Ascending aorta (tissue), 2 donors: ENCODE measurements at regions not wholly inside any gene's neighbourhood (a gene's known extent, or its start where the extent isn't known, plus 50 kb on each side); places are given as distances from the start of the nearest gene placed in this dataset.
A peak's percentile ranks its signal among the peaks of the same experiment; 100 is the strongest.

ENCODE experiments used
- DNase-seq, 2 donors: peaks; one replicate each; pipeline ENCODE4 v3.0.0-alpha.2; 2019; ENCODE audit warnings: low spot score in 2 of 2
- H3K27ac ChIP-seq, 2 donors: fragments of 200-600 bp; sonication (generic); one replicate each; pipeline ENCODE4 v1.5.1; 2016 to 2017; ENCODE audit warnings: mild to moderate bottlenecking in 1 of 2
- H3K27me3 ChIP-seq: fragments of 200-600 bp; sonication (generic); one replicate; pipeline ENCODE4 v1.5.1; 2017
- H3K36me3 ChIP-seq, 2 donors: fragments of 200-600 bp; sonication (generic); one replicate each; pipeline ENCODE4 v1.5.1; 2016
- H3K4me1 ChIP-seq, 2 donors: fragments of 200-600 bp; sonication (generic); one replicate each; pipeline ENCODE4 v1.5.1; 2016 to 2017; ENCODE audit warnings: mild to moderate bottlenecking in 1 of 2
- H3K4me3 ChIP-seq, 2 donors: fragments of 200-600 bp; sonication (generic); one replicate each; pipeline ENCODE4 v1.5.1; 2016 to 2017; ENCODE audit warnings: mild to moderate bottlenecking in 1 of 2
- H3K9me3 ChIP-seq, 2 donors: fragments of 200-600 bp; sonication (generic); one replicate each; pipeline ENCODE4 v1.5.1; 2016
- intact Hi-C: fragments of 100-400 bp; cut with DNase I; formaldehyde crosslinking; loops from one replicate; pipeline ENCODE4 v1.15.1; 2023
- TF ChIP-seq, protein P1 (sequence below), 3 experiments: fragments of 200-600 bp in 2 of 3; fragments of 450-650 bp in 1 of 3; sonication (generic) in 2 of 3; IDR thresholded peaks; one replicate each; pipeline ENCODE4 v1.5.1; 2016 to 2019; ENCODE audit warnings: antibody characterized with exemption in 3 of 3, mild to moderate bottlenecking in 1 of 3, moderate library complexity in 1 of 3

DNA sequence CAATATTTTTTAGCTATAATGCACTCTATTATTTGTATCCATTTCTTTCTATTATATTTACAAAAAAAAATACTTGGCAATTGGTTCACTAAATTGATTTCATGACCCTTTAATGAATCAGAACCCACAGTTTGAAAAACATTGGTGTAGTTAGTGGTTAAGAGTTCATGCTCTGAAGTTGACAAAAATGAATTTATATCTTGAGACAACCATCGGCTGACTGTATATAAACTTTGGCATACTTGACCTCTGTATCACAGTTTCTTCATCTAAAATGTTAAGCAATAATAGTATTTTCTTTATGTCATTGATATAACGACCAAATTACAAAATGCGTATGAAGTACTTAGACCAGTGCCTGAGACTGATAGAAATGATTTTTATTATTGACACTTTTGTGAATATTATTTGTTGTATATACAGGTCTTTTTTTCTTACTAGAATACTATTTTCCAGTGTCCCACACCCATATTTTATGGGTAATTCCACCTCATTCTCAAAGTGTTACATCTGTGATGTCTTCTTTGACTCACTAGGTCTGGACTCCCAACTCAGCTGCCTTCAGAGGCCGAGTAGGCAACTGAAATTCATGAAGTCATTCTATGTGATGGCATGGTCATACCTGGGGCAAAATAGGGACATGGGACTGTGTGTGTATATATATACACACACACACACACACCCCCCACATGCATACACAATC lies 459.2 kb downstream of the RFPL4B start:
- Histone ChIP-seq H3K9me3 (no peaks in the 10 kb centered on the region), H3K27ac (no peak overlapping the region), H3K27me3 (no peaks in the 10 kb centered on the region), H3K4me3 (no peak overlapping the region), H3K4me1 (no peaks in the 10 kb centered on the region), H3K36me3 (no peaks in the 10 kb centered on the region)
- DNase-seq, result no peak
- TF ChIP-seq, protein P1, sequence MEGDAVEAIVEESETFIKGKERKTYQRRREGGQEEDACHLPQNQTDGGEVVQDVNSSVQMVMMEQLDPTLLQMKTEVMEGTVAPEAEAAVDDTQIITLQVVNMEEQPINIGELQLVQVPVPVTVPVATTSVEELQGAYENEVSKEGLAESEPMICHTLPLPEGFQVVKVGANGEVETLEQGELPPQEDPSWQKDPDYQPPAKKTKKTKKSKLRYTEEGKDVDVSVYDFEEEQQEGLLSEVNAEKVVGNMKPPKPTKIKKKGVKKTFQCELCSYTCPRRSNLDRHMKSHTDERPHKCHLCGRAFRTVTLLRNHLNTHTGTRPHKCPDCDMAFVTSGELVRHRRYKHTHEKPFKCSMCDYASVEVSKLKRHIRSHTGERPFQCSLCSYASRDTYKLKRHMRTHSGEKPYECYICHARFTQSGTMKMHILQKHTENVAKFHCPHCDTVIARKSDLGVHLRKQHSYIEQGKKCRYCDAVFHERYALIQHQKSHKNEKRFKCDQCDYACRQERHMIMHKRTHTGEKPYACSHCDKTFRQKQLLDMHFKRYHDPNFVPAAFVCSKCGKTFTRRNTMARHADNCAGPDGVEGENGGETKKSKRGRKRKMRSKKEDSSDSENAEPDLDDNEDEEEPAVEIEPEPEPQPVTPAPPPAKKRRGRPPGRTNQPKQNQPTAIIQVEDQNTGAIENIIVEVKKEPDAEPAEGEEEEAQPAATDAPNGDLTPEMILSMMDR (IDR thresholded peaks at IDR 0.05), result no peak
- intact Hi-C loops, result no loop called here

DNA sequence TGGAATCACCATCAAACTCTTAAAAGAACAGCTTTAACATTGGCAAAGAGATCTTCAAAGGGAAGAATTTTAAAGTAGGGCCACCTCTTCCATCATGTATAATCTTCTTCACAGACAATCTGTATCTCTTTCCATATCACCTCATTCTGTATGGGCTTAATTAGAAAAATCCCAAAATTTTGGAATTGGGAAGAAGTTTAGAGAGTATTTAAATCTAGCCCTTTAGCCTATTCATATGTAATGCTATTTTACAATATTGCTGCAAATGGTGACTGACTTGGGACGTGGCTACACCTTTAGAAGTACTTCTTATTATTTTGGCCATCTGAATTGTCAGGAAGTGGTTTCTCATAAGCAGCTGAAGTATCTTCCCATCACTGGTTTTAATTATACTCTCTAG lies 474.3 kb downstream of the RFPL4B start:
- no peak overlapping the region for H3K27ac ChIP-seq
- H3K9me3 ChIP-seq, result no peaks in the 10 kb centered on the region
- TF ChIP-seq, protein P1 (IDR thresholded peaks at IDR 0.05), result no peak
- intact Hi-C loops, result no loop called here
- H3K36me3 ChIP-seq, result no peaks in the 10 kb centered on the region
- no peak overlapping the region for H3K4me3 ChIP-seq
- H3K27me3 ChIP-seq, result no peaks in the 10 kb centered on the region
- H3K4me1 ChIP-seq, result no peaks in the 10 kb centered on the region
- DNase-seq, result no peak

DNA sequence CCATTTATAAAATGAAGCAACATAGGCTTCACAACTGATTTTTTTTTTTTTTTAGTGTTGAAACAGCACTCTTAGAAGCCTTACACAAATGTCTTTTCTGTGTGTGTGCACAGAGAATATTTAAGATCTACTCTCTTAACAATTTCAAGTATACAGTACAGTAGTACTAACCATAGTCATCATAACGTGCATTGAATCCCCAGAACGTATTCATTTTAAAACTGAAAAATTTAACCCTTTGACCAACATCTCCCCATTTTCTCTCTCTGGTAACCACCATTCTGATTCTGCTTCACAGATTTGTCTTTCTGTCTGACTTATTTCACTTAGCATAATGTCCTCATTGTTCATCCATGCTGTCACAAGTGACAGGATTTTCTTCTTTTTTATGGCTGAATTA lies 475.6 kb downstream of the RFPL4B start:
- no peaks in the 10 kb centered on the region for H3K9me3 ChIP-seq
- intact Hi-C loops, result no loop called here

DNA sequence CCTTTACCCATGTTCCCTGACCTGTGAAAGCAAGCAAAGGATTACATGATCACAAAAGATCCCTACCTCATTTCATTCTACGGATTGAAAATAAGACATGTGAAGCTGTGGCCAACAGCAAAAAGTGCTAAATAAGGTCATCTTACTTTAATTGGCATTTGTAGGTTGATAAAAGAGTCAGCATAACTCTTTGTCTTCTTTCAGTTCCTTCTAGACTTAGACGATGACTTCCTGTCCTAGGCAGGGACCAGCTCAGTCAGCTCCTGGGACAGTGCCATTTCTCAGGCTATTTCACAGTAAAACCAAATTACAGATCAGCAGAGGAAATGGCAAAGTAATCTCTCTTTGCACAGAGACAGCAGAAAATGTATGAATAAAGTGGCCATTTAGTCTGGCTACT lies 480.7 kb downstream of the RFPL4B start:
- H3K4me1 ChIP-seq, result no peaks in the 10 kb centered on the region
- no peak overlapping the region for H3K4me3 ChIP-seq
- no peaks in the 10 kb centered on the region for H3K9me3 ChIP-seq
- no peaks in the 10 kb centered on the region for H3K27me3 ChIP-seq
- H3K36me3 ChIP-seq, result no peaks in the 10 kb centered on the region
- no peak overlapping the region for H3K27ac ChIP-seq
- peak in 1 of 2 donors; percentile 61 for DNase-seq
- TF ChIP-seq, protein P1 (IDR thresholded peaks at IDR 0.05), result no peak
- intact Hi-C loops, result no loop called here

More for the DNA sequence above, 475.6 kb downstream of the RFPL4B start:
- no peaks in the 10 kb centered on the region for H3K27me3 ChIP-seq
- DNase-seq, result no peak
- no peak overlapping the region for H3K27ac ChIP-seq
- no peak overlapping the region for H3K4me3 ChIP-seq
- no peaks in the 10 kb centered on the region for H3K36me3 ChIP-seq
- TF ChIP-seq, protein P1 (IDR thresholded peaks at IDR 0.05), result no peak
- no peaks in the 10 kb centered on the region for H3K4me1 ChIP-seq

DNA sequence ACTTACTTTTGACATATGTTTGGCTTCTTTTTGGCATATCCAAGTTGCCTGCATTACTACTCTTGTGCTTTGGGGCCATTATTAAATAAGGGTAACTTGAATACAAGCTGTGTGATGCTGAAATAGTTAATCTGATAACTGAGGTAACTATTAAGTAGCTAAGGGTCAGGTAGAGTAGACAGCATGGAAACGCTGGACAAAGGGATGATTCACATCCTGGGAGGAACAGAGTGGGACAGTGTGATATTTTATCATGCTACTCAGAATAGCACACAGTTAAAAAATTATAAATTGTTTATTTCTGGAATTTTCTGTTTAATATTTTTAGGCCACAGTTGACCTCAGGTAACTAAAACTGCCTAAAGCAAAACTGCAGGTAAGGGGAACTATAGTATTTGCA lies 483.9 kb downstream of the RFPL4B start:
- H3K9me3 ChIP-seq, result no peaks in the 10 kb centered on the region
- H3K27ac ChIP-seq, result no peak overlapping the region
- H3K4me1 ChIP-seq, result no peaks in the 10 kb centered on the region
- no peaks in the 10 kb centered on the region for H3K27me3 ChIP-seq
- no peak for DNase-seq
- intact Hi-C loops, result no loop called here
- TF ChIP-seq, protein P1 (IDR thresholded peaks at IDR 0.05), result no peak
- H3K4me3 ChIP-seq, result no peak overlapping the region
- no peaks in the 10 kb centered on the region for H3K36me3 ChIP-seq
